ENCODE measurements at regions not wholly inside any gene's neighbourhood (a gene's known extent, or its start where the extent isn't known, plus 50 kb on each side); places are given as distances from the start of the nearest gene placed in this dataset.

DNA sequence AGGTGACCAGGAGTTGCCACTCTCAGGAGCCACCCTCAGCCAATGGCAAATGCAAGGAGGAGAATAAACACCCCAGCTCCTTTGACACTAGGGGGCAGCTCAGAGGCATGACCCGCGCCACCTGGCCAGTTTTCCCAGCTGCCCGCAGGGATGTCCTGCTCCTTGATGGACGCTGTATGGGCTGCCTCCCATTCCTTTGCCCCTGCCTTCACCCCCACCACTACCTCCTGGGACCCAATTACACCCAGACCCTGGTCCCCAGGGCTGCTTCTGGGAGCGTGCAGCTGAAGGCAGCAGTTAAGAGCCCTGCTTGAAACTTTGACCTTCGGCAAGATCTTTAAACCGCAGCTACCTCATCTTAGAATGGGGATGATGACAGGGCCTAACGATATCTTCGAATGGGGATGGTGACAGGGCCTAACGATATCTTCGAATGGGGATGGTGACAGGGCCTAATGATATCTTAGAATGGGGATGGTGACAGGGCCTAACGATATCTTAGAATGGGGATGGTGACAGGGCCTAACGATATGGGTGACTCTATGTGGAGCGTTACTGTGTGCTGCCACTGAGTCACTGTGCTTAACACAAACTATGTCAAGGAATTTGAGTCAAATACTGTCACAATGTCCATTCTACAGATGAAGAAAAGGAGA, 163.0 kb upstream of the KAZN start:
- DNase-seq (ENCODE audit: low spot score): no peak
- in situ Hi-C loops (cut with HindIII; ENCODE audit: low sequenced_read_pairs): no loop called here

DNA sequence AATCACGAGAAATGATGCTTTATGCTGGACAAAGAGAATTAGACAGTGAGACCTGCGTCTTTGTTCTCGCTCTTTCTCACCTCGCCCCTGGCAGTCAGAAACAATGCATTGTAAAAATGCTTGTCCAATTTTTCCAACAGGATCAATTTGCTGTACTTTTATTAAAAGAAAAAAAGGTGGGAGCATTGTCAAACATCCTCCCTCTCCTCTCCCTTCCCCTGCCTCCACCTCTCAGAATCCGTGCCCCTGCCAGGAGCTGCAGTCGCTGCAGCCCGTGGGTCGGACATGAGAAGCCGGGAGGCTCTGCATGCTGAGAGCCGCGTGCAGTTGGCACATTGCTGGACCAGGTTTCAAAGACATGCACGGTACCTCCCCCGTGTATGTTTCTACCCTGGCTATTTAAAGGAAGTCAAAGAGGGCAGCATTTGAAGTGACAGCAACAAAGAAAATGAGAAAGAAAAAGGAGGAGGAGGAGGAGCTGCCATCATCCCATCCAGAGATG, 161.0 kb upstream of the KAZN start:
- DNase-seq (ENCODE audit: low spot score): peak; percentile 25
- in situ Hi-C loops (cut with HindIII; ENCODE audit: low sequenced_read_pairs): no loop called here

DNA sequence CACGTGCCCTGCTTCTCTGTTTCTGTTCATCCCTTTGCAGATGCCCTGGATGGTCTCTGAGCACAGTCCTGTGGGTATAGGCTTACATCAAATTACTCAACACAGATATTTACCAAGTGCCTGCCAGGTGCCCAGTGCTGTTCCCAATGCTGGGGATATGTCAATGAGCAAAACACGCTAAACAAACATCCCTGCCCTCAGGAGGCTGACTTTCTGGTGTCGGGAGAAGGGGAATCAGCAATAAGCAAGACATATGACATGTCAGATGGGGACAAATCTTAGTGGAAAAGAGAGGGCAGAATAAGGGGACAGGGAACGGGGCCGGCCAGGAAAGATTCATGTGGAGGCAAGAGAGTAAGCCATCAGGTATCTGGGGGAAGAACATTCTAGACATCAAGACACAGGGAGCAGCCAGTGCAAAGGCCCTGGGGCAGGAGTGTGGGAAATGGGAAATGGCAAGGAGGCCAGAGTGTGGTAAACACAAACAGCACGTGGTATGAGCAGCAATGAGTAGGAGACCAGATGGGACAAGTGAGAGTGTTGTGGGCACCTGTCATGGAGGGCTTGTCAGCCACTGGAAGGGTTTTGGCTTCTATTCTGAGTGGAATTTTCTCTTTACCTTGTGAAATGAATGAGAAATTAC, 160.2 kb upstream of the KAZN start:
- DNase-seq (ENCODE audit: low spot score): no peak
- in situ Hi-C loops (cut with HindIII; ENCODE audit: low sequenced_read_pairs): no loop called here

DNA sequence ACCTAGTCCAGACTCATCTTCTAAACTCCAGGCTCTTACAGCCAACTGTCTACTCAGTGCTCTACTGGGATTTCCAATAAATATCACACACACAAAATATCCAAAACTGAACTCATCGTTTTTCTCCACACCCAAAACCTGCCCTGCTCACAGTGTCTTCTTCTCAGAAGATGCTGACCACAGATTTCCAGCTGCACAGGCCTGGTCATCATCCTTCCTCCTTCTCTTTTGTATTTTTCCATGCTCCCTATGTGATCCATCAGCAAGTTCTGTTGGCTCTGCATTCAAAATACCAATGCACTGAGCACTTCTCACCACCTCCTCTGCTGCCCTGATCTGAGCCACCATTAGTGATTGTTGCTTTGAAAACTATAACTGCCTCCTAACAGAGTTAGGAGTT, 159.5 kb upstream of the KAZN start:
- in situ Hi-C loops (cut with HindIII; ENCODE audit: low sequenced_read_pairs): no loop called here
- DNase-seq (ENCODE audit: low spot score): no peak

DNA sequence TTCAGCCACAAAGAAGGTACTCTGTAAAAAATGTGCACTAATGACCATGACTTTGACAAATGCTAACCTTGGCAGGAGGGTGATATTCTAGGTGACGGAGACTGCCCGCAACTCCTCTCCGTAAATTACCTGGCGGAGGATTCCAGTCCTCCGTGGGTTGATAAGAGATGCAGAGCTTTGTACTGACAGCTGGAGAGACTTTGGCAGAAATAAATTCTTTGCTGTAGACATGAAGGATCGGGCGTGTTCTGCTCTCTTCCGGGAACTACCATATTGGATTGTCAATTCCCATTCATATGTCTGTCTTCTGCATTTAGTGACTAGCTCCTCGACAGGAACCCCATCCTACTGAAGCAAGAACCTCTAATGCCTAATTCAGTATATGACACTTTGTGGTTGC, 158.3 kb upstream of the KAZN start:
- no peak for DNase-seq (ENCODE audit: low spot score)
- in situ Hi-C loops (cut with HindIII; ENCODE audit: low sequenced_read_pairs): no loop called here

DNA sequence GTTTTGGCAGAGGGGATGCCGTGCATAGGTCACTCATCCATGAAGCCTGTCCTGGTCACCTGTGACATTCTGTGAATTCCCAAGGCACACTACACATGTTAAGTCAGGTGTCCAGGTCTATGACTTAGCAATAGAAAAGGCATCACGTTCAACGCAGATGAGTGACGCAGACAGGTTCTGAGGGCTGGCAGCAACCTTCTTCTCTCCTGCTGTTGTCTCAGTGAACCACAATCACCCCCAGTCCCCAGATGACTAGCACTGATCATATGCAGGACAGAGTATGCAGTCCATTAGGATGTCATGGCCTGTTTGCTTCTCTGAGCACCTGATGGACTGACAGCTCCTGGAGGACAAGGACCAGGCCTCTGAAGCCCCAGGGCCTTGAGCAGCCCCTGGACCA, 157.8 kb upstream of the KAZN start:
- DNase-seq (ENCODE audit: low spot score): no peak
- in situ Hi-C loops (cut with HindIII; ENCODE audit: low sequenced_read_pairs): no loop called here

DNA sequence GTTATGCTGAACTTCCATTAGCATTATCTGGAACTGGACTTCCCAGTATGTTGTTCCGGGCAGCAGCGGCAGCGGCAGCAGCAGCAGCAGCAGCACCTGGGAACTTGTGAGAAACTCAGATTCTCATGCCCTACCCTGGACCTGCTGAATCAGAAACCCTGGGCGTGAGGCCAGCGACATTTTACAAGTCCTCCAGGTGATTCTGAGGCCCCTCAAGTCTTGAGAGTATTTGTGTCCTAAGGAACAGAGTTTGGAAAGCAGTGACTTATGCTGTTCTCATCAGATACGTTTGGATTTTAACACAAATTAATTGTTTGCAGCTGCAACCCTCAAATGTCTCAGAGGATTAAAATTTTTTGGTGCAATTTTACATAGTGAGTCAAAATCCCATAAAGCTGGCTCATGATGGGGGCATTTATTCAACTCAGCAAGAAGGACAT, 157.2 kb upstream of the KAZN start:
- in situ Hi-C loops (cut with HindIII; ENCODE audit: low sequenced_read_pairs): no loop called here
- DNase-seq (ENCODE audit: low spot score): no peak

DNA sequence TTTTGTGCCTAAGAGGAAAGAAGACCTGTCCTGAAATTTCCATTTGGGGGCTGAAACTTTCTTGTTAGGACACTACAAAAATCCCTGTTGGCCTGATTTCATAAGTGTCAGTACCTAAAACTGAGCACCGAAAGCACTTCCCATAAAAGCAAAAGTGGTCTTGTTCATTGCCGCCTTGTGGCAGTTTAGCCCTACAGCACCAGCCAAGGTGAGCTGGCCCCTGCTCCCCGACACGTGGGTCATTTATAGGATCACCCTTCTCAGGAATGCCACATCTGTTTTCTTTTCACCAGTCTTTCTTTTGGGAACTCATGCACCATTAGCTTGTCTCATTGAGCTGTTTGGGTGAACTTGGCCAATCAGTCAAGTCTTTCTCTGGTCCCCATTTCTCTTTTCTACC, 155.8 kb upstream of the KAZN start:
- DNase-seq (ENCODE audit: low spot score): no peak
- in situ Hi-C loops (cut with HindIII; ENCODE audit: low sequenced_read_pairs): no loop called here

DNA sequence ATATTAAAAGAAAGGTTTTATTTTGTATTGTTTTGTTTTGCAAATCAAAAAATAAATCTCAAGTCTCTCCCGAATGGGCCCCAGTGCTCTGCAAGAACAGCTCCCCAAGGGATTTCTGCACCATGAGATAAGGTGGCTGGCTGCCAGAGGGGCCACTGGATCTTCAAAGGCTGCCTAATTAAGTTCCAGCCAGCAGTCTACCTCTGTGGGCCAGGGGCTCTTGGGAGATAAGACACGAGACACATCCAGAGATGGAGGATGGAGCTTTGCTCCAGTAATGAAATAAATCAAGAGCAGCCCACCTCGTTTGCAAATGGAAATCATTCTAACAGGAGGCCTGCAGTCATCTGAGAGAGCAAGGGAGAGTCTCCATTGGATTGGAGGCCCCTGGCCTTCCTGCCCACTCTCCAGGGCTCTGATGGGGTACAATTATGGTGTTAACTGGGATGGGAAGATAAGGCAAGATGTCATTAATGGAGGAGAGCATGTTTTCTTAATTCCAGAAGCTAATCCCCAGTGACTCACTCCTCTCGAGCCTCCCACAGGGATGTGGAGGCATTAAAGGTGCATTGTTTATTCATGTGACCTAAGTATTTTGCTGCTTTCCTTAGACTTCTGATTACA, 155.2 kb upstream of the KAZN start:
- no peak for DNase-seq (ENCODE audit: low spot score)
- in situ Hi-C loops (cut with HindIII; ENCODE audit: low sequenced_read_pairs): no loop called here

DNA sequence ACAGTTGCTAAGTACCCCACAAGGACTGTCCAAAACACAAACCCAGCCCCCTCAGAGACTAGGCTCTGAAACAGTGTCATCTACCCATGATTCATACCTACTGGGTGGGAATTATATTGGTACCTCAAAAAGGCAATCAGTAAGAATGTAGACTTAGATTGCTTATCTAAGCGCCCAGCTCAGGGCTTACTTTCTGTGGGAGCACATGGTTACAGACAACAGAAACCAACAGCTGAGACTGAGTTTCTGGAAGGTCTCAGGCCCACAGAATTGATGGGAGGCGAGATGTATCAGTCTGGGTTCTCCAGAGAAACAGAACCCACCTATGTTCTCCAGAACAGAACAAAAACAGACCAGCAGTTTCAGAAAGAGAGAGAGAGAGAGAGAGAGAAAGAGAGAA, 147.3 kb upstream of the KAZN start:
- in situ Hi-C loops (cut with HindIII; ENCODE audit: low sequenced_read_pairs): no loop called here
- no peak for DNase-seq (ENCODE audit: low spot score)

DNA sequence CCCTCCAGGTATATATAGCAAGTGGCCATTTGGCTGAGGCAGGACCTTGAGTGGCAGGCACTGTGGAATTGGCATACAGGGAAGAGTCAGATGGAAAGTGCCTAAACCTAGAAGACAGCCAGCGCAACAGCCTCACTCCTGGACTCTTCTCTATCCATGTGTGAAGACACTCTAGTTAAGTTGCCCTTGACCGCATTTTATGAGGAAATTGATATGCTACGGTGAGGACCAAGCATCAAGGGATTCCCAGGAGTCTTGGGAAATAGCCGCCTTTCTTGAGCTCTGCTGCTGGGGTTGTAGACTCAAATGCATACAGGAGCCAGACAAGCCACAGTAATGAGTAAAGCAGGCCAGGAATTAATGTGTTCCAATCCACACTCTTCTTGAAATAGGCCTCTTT, 145.9 kb upstream of the KAZN start:
- DNase-seq (ENCODE audit: low spot score): no peak
- in situ Hi-C loops (cut with HindIII; ENCODE audit: low sequenced_read_pairs): no loop called here

DNA sequence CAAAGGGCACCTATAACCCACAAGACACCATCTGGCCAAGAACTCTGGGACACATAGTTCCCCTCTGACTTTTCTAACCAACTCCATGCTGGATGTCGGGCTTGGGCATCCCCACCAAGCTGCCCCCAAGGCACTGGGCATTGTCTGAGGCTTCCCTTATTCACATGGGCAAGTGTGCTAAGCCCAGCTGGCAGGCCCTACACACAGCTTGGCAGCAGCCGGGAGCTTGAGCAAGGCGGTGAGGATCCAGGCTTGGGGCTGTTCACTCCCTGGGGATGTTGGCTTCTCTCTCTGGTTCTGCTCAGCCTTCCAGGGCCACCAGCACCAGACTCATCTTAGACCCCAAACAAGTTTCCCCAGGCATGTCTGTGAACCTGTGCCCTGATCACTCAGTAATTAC, 138.3 kb upstream of the KAZN start:
- in situ Hi-C loops (cut with HindIII; ENCODE audit: low sequenced_read_pairs): no loop called here
- DNase-seq (ENCODE audit: low spot score): no peak

DNA sequence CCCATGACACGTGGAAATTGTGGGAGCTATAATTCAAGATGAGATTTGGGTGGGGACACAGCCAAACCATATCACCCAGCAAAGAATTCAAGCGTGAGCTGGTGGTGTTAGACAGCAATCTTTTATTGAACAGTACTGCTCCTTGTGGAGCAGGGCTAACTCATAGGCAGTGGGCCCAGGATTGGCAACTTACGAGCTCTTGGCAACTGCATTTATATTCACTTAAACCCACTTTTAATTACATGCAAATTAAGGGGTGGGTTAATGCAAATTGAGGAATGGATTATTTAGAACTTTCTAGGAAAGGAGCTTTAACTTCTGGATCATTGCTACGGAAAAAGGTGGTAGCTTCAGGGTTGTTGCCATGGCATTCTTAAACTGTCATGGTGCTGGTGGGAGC, 135.6 kb upstream of the KAZN start:
- in situ Hi-C loops (cut with HindIII; ENCODE audit: low sequenced_read_pairs): no loop called here

DNA sequence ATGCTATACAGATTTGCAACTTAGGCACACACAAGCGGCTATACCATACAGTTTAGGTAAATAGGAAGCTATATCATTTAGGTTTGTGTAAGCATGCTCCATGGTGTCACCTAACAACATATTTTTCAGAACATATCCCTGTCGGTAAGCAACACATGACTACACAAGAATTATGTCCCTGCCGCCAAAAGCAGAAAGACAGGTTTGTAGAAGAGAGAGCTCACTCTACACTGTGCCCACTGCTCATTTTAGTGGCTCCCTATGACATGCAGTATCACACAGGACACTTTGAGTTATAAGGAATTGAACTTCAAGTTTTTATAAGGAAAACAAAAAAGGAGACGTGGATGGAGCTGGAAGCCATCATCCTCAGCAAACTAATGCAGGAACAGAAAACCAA, 132.5 kb upstream of the KAZN start:
- DNase-seq (ENCODE audit: low spot score): no peak
- in situ Hi-C loops (cut with HindIII; ENCODE audit: low sequenced_read_pairs): no loop called here

More for the DNA sequence above, 135.6 kb upstream of the KAZN start:
- no peak for DNase-seq (ENCODE audit: low spot score)

DNA sequence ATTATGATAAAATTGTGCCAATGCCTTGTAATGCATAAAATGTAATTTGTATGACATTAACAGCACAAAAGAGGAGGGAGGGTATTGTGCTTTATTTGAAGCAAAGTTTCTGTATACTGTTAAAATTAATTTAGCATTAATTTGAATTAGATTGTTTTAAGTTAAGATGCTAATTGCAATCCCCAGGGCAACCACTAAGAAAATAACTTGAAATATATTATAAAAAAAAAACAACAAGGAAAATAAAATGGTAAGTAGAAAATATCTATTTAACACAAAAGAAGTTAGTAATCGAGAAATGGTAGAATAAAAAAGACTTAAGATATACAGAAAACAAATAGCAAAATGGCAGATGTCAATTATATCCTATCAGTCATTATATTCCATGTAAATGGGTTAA, 131.4 kb upstream of the KAZN start:
- no peak for DNase-seq (ENCODE audit: low spot score)
- in situ Hi-C loops (cut with HindIII; ENCODE audit: low sequenced_read_pairs): no loop called here

DNA sequence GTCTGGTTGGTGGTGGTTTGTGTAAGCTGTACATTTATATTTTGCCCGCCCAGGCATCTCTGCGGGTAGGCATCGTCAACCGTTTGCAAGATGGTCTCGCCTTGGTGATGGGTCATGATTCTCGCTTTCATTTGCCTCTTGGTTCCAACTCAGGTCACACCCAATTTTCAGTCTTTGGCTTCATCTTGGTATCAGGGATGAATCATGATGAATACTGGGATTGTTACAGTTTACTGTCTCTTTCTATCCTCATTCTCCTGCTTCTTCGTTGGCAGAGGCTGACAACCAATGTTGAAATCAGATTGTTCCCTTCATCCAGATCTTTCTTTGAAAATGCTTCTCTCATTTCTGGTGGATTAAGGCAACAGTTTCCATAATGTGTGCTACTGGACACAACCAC, 129.7 kb upstream of the KAZN start:
- no peak for DNase-seq (ENCODE audit: low spot score)

DNA sequence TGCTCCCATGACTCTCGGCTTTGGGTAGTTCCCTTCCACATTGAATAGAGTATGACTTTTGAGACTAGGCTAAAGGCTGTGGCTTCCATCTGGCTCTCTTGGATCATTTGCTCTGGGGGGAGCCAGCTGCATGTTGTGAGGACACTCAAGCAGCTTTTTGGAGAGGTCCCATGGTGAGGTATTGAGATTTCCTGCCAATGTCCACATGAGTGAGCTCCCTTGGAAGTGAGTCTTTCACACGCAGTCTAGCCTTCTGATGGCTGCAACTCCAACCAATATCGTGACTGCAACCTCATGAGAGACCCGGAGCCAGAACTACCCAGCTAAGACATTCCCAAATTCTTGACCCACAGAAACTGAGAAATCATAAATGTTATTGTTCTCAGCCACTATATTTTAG, 127.7 kb upstream of the KAZN start:
- in situ Hi-C loops (cut with HindIII; ENCODE audit: low sequenced_read_pairs): no loop called here
- DNase-seq (ENCODE audit: low spot score): no peak

More for the DNA sequence above, 129.7 kb upstream of the KAZN start:
- in situ Hi-C loops (cut with HindIII; ENCODE audit: low sequenced_read_pairs): no loop called here

DNA sequence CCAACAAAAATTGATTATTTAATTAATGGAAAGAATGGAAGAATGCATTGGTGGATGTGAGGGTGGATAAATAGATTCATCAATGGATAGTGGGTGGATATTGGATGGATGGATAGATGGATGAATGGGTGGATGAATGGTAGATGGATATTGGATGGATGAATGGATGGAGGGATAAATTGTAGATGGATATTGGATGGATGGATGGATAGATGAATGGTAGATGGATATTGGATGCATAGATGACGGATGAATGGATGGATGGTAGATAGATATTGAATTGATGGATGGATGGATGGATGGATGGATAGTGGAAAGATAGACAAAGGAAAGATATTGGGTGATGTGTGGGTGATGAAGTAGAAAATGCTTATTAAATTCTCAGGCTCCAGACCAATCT, 123.6 kb upstream of the KAZN start:
- in situ Hi-C loops (cut with HindIII; ENCODE audit: low sequenced_read_pairs): no loop called here
- DNase-seq (ENCODE audit: low spot score): no peak

DNA sequence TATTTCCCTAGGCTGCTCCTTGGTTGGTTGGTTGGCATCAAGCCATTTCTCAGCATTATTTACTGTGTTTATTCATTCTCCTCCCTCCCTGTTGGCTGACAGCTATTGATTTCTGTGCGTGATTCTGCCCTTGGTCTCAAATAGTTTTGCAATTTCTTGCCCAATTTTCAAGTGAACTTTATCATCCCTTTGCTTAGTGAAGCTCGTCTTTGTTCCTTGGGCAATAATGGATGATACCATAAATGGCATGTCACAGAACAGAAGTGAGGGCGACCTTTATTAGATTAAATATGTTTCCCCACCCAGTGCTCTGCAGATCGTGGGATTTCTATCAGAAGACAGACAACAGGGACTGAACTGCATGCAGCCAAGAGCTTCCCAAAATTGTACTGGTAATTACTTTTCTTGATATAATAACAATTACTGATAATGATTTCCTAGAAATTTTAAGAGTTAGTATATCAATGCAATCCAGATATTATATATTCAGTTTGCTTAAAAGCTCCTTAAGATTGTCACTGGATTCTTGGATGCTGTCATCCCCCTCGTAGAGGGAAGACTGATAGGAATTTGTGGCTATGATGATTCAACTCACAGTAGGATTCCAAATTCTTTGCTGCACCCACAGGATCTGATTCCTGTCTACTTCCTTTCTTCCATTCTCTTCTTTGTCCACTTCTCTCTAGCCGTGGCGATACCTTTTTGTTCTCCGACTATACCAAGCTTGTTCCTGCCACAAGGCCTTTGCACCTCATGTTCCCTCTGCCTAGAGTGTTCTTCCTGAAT, 122.1 kb upstream of the KAZN start:
- in situ Hi-C loops (cut with HindIII; ENCODE audit: low sequenced_read_pairs): no loop called here
- DNase-seq (ENCODE audit: low spot score): no peak

DNA sequence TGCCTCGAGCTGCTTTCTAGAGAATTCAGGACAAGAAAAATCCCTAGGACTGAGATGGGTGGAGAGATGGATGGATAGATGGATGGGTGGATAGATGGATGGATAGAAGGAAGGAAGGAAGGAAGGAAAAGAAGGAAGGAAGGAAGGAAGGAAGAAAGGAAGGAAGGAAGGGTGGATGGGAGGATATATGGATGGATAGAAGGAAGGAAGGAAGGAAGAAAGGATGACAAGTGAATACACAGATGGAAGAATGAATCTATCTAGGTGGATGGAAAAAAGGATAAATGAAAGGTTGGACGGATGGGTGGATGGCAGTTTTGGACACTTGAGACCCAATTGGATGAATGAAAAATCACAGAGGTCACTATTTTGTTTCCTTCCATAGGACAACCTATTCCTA, 120.4 kb upstream of the KAZN start:
- in situ Hi-C loops (cut with HindIII; ENCODE audit: low sequenced_read_pairs): no loop called here
- DNase-seq (ENCODE audit: low spot score): no peak

All from G401 (cell line).